Lung (tissue), 11 donors: ENCODE measurements at regions not wholly inside any gene's neighbourhood (a gene's known extent, or its start where the extent isn't known, plus 50 kb on each side); places are given as distances from the start of the nearest gene placed in this dataset.

Experiments used
- ATAC-seq: fragments of 200-7000 bp; cut with Tn5 transposase; one replicate; pipeline ENCODE4 v1.9.1; 2020; ENCODE audit warnings: moderate number of reproducible peaks; ENCODE audit not compliant: insufficient read depth, low FRiP score
- DNase-seq, 3 donors: peaks; one replicate each; pipeline ENCODE4 v3.0.0-alpha.2; 2013 to 2017
- H3K27ac ChIP-seq, 2 donors: one replicate each; pipeline ENCODE4 v1.5.1; 2013; ENCODE audit warnings: mild to moderate bottlenecking in 2 of 2, moderate library complexity in 2 of 2, control low read depth in 1 of 2, inconsistent platforms in 1 of 2, low read depth in 1 of 2, low read length in 1 of 2
- H3K27me3 ChIP-seq, 3 donors: one replicate each; pipeline ENCODE4 v1.5.1; 2013; ENCODE audit warnings: low read length in 2 of 3; ENCODE audit not compliant: control insufficient read depth in 3 of 3, insufficient read depth in 3 of 3
- H3K36me3 ChIP-seq, 4 donors: one replicate each; pipeline ENCODE4 v1.5.1; 2013; ENCODE audit warnings: low read length in 4 of 4, mild to moderate bottlenecking in 1 of 4, moderate library complexity in 1 of 4; ENCODE audit not compliant: control insufficient read depth in 4 of 4, insufficient read depth in 4 of 4
- H3K4me1 ChIP-seq, 5 donors: one replicate each; pipeline ENCODE4 v1.5.1; 2013; ENCODE audit warnings: low read length in 5 of 5, mild to moderate bottlenecking in 2 of 5, moderate library complexity in 1 of 5; ENCODE audit not compliant: control insufficient read depth in 5 of 5, insufficient read depth in 5 of 5
- H3K4me3 ChIP-seq: one replicate; pipeline ENCODE4 v1.5.1; 2013; ENCODE audit warnings: mild to moderate bottlenecking, control low read depth, moderate library complexity
- H3K9ac ChIP-seq, 2 donors: one replicate each; pipeline ENCODE4 v1.5.1; 2013; ENCODE audit warnings: low read length in 2 of 2, control low read depth in 1 of 2; ENCODE audit not compliant: insufficient read depth in 1 of 2
- H3K9me3 ChIP-seq, 4 donors: one replicate each; pipeline ENCODE4 v1.5.1; 2013; ENCODE audit warnings: low read length in 3 of 4, mild to moderate bottlenecking in 1 of 4, moderate library complexity in 1 of 4; ENCODE audit not compliant: control insufficient read depth in 4 of 4, insufficient read depth in 3 of 4
- CTCF ChIP-seq: IDR thresholded peaks from 2 replicates; pipeline ENCODE4 v1.5.1; 2012; ENCODE audit warnings: mild to moderate bottlenecking; ENCODE audit errors: control extremely low read depth, extremely low read depth
- WGBS, 2 donors: extraction: QIAGEN DNeasy Blood & Tissue Kit; methylation state at CpG; one replicate each; pipeline ENCODE4 v1.1.7; 2013; 5-methylcytosine and 5-hydroxymethylcytosine counted together
- donor health status: control.
- donor health status: control.
- donor health status: Bipolar disorder and iron deficiency.
- donor health status: healthy.
- donor health status: DM: yes; HTN: yes; CAD: no.

GRCh38 chr1:47569261-47569660 is 131.4 kb downstream of the FOXD2 start:
- DNase-seq (peak in 1 of 3 donors; percentile 32), ATAC-seq (no peak)
- Histone ChIP-seq H3K36me3 (no peaks in the 10 kb centered on the region), H3K4me3 (no peak overlapping the region), H3K9me3 (no peaks in the 10 kb centered on the region), H3K27me3 (no peaks in the 10 kb centered on the region), H3K27ac (peak overlapping the region in 1 of 2 donors; percentile 35), H3K9ac (no peak overlapping the region), H3K4me1 (peaks cover 0 to 48% (median 12%) of the 10 kb centered on the region in 5 donors)
- no peak for TF ChIP-seq CTCF
- 49 to 69% methylated on average over 5 of the region's 5 CpGs for WGBS, 2 donors

- WGBS, 2 donors = 32 to 43% methylated on average over 9 of the region's 9 CpGs
- H3K27ac ChIP-seq = no peak overlapping the region
- peak; percentile 90 for ATAC-seq
- no peaks in the 10 kb centered on the region for H3K9me3 ChIP-seq
- H3K36me3 ChIP-seq = no peaks in the 10 kb centered on the region
- no peak overlapping the region for H3K9ac ChIP-seq
- H3K4me3 ChIP-seq = no peak overlapping the region
- peaks cover 0 to 47% (median 6%) of the 10 kb centered on the region in 5 donors for H3K4me1 ChIP-seq
- H3K27me3 ChIP-seq = no peaks in the 10 kb centered on the region
- peak; percentile 83 to 90 (median 86) for DNase-seq
- TF ChIP-seq CTCF = peak; percentile 14
Observed at GRCh38 chr1:47569681-47570470, 132.0 kb downstream of the FOXD2 start.

GRCh38 chr1:47571161-47571560 is 133.3 kb downstream of the FOXD2 start:
- WGBS, 2 donors = 95 to 99% methylated on average over 5 of the region's 5 CpGs
- no peaks in the 10 kb centered on the region for H3K36me3 ChIP-seq
- ATAC-seq (no peak), DNase-seq (no peak)
- H3K4me1 ChIP-seq = peaks cover 0 to 40% (median 5%) of the 10 kb centered on the region in 5 donors
- H3K27me3 ChIP-seq = no peaks in the 10 kb centered on the region
- H3K4me3 ChIP-seq = no peak overlapping the region
- no peaks in the 10 kb centered on the region for H3K9me3 ChIP-seq
- no peak for TF ChIP-seq CTCF
- H3K9ac ChIP-seq = no peak overlapping the region
- H3K27ac ChIP-seq = no peak overlapping the region

- Histone ChIP-seq H3K27ac (no peak overlapping the region), H3K4me1 (peaks cover 0 to 38% (median 5%) of the 10 kb centered on the region in 5 donors), H3K27me3 (no peaks in the 10 kb centered on the region), H3K9ac (no peak overlapping the region), H3K4me3 (no peak overlapping the region), H3K36me3 (no peaks in the 10 kb centered on the region), H3K9me3 (no peaks in the 10 kb centered on the region)
- no peak for DNase-seq
- 98 to 99% methylated on average over 2 of the region's 2 CpGs for WGBS, 2 donors
- TF ChIP-seq CTCF = no peak
- ATAC-seq = no peak
Observed at GRCh38 chr1:47571952-47572351, 134.1 kb downstream of the FOXD2 start.
